GM18511 (cell line): ENCODE measurements at regions not wholly inside any gene's neighbourhood (a gene's known extent, or its start where the extent isn't known, plus 50 kb on each side); places are given as distances from the start of the nearest gene placed in this dataset.
"Not testable (repeated sequence)": the region's sequence is repeated elsewhere in the genome, so short reads cannot be mapped to it uniquely, and the experiment has no call there.

Experiments used
- ATAC-seq: cut with Tn5 transposase; IDR thresholded peaks from one replicate; pipeline ENCODE4 v1.9.1; 2021; ENCODE audit warnings: mild to moderate bottlenecking, moderate library complexity; ENCODE audit not compliant: unreplicated experiment

GRCh38 chr16:59087641-59088040 lies 353.5 kb upstream of the GOT2 start:
- no peak for ATAC-seq

- no peak for ATAC-seq
Observed at GRCh38 chr16:59067205-59067604, 333.1 kb upstream of the GOT2 start.

- no peak for ATAC-seq
Observed at GRCh38 chr16:59060207-59060606, 326.1 kb upstream of the GOT2 start.

GRCh38 chr16:59058250-59058649 lies 324.1 kb upstream of the GOT2 start:
- no peak for ATAC-seq

DNA sequence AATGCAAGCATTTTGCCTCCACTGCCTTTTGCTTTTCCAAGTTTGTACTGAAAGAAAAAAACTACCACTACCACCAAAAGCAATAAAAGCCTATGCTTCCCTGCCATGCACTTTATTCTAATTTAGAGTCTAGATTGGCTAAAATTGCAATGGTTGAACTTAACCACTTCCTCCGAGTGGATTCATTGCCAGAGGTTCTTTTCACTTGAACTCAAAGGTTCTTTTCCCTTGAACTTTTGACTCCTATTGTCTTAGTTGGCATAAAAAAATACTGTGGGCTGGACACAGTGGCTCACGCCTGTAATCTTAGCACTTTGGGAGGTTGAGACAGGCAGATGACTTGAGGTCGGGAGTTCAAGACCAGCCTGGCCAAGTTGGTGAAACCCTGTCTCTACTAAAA lies 319.8 kb upstream of the GOT2 start:
- ATAC-seq: no peak

DNA sequence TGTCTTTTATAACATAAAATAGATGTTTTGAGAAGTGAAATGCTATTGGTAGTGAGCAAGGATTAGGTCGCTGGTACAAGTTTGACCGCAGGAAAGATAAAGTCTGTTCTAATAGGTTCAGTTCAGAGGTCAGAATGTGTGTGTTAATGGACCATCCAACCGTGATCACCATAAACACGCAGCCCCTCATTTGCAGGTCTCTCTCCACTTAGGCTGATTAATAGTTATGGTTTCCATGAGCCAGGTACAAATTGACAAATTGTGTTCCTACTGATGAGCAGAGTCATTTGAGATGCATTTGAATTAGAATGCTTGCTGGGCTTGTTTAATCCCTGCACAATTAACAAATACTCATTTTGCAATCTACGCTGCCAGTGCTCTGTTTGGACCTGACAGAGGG lies 318.1 kb upstream of the GOT2 start:
- no peak for ATAC-seq

DNA sequence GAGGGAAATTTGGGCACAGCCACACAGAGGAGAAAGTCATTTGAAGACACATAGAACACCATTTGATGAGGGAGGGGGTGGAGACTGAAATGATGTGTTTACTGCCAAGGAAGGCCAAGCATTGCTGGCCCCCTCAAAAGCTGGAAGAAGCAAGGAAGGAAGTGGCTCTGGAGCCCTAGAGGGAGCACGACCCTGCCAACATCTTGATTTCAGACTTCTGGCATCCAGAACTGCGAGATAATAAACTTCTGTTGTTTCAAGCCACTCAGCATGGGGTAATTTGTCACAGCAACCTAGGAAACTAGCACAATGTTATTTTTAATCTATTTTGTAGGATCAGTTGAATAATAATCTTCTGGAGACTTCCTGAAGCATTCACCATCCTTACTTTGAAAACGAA lies 314.8 kb upstream of the GOT2 start:
- ATAC-seq: no peak

- ATAC-seq: no peak
Observed at GRCh38 chr16:59047114-59047513, 313.0 kb upstream of the GOT2 start.

- ATAC-seq: no peak
Observed at GRCh38 chr16:59046335-59046734, 312.2 kb upstream of the GOT2 start.

- no peak for ATAC-seq
Observed at GRCh38 chr16:59045501-59045900, 311.4 kb upstream of the GOT2 start.

- no peak for ATAC-seq
Observed at GRCh38 chr16:59044616-59045015, 310.5 kb upstream of the GOT2 start.

DNA sequence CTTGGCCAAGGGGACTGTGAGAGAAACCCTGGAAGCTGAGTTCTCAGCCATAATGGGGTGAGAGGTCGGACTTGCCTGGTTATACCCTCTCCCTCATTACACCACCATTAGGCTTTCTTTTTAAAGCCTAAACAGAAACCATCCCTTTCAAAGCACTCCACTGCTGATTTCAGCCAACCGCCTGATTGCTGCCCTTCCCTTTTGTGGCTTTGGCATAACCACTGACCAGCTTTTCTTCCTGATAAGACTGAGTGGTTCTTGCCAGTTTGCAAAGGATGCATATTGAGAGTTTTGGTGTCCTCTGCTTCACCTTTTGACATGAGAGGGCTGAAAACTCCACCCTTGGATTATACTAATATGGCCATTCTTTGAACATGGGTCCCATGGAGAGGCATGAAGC lies 308.2 kb upstream of the GOT2 start:
- no peak for ATAC-seq

GRCh38 chr16:59039066-59039720 lies 305.1 kb upstream of the GOT2 start:
- no peak for ATAC-seq

GRCh38 chr16:59030923-59031485 lies 296.9 kb upstream of the GOT2 start:
- no peak for ATAC-seq

DNA sequence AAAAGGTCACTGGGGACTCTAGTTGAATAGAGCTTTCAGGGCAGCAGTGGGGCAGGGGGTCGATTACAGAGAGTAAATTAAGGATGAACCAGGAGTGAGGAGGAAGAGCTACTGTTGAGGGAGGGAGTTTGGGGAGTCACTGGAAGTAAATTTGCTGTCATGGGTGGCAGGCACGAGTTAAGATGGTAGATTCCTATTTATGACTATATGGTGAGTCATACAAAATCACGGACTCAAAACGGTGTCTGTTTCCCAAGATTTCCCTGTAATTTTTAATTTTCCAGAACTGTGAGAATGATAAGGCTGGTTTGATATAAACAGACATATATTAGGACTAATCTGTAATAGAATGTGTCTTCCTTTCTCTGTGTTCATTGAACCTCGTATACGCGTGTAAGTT lies 287.6 kb upstream of the GOT2 start:
- ATAC-seq: no peak

GRCh38 chr16:59013930-59014329 lies 279.8 kb upstream of the GOT2 start:
- ATAC-seq: no peak

GRCh38 chr16:58999762-59000161 lies 265.6 kb upstream of the GOT2 start:
- ATAC-seq: no peak

DNA sequence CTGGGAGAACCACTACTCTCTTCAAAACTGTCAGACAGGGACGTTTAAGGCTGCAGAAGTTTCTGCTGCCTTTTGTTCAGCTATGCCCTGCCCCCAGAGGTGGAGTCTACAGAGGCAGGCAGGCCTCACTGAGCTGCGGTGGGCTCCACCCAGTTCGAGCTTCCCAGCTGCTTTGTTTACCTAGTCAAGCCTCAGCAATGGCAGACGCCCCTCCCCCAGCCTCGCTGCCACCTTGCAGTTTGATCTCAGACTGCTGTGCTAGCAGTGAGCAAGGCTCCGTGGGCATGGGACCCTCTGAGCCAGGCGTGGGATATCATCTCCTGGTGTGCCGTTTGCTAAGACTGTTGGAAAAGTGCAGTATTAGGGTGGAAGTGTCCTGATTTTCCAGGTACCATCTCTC lies 258.6 kb upstream of the GOT2 start:
- not testable (repeated sequence) for ATAC-seq

- not testable (repeated sequence) for ATAC-seq
Observed at GRCh38 chr16:58983181-58983965, 249.3 kb upstream of the GOT2 start.

GRCh38 chr16:58970775-58971174 lies 236.7 kb upstream of the GOT2 start:
- peak; percentile 93 for ATAC-seq

DNA sequence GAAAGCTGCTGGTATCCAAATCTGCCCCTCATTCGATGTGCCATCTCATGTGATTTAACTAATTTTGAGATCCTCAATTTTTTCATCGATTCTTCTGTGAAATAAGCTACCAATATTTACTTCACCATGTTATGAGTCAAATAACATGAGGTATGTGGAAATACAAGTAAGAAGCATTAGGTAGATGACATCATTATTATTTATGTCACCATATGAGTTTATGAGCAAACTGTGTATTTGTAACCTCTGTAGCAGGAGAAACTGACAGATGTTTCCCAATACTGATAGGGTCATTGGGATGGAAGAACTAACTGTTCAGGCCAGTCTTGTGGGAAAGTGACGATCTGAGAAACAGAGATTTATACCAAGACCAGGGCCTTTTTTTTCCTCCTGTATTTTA lies 229.4 kb upstream of the GOT2 start:
- no peak for ATAC-seq

GRCh38 chr16:58962811-58963210 lies 228.7 kb upstream of the GOT2 start:
- ATAC-seq: no peak
